ENCODE measurements at regions not wholly inside any gene's neighbourhood (a gene's known extent, or its start where the extent isn't known, plus 50 kb on each side); places are given as distances from the start of the nearest gene placed in this dataset.
"Not testable (repeated sequence)": the region's sequence is repeated elsewhere in the genome, so short reads cannot be mapped to it uniquely, and the experiment has no call there.

GRCh38 chr13:71303144-71303543 lies 563.9 kb downstream of the DACH1 start:
- no peak for DNase-seq

GRCh38 chr13:71300602-71301001 lies 566.4 kb downstream of the DACH1 start:
- DNase-seq, result no peak

GRCh38 chr13:71291842-71292146 lies 575.2 kb downstream of the DACH1 start:
- no peak for DNase-seq

GRCh38 chr13:71290963-71291841 lies 575.8 kb downstream of the DACH1 start:
- DNase-seq, result no peak

GRCh38 chr13:71289980-71290379 lies 577.0 kb downstream of the DACH1 start:
- DNase-seq, result not testable (repeated sequence)

GRCh38 chr13:71285700-71286099 lies 581.3 kb downstream of the DACH1 start:
- no peak for DNase-seq

- DNase-seq, result no peak
Observed at GRCh38 chr13:71278512-71278911, 588.5 kb downstream of the DACH1 start.

GRCh38 chr13:71274923-71275608 lies 591.9 kb downstream of the DACH1 start:
- no peak for DNase-seq

GRCh38 chr13:71261256-71261655 lies 605.7 kb downstream of the DACH1 start:
- no peak for DNase-seq

- DNase-seq, result no peak
Observed at GRCh38 chr13:71260246-71260645, 606.8 kb downstream of the DACH1 start.

- DNase-seq, result no peak
Observed at GRCh38 chr13:71255633-71256032, 611.4 kb downstream of the DACH1 start.

GRCh38 chr13:71254384-71254783 lies 612.6 kb downstream of the DACH1 start:
- no peak for DNase-seq

GRCh38 chr13:71252184-71252704 lies 614.8 kb downstream of the DACH1 start:
- no peak for DNase-seq

GRCh38 chr13:71251292-71251951 lies 615.6 kb downstream of the DACH1 start:
- DNase-seq, result no peak

GRCh38 chr13:71249011-71249410 lies 618.0 kb downstream of the DACH1 start:
- DNase-seq, result no peak

GRCh38 chr13:71244161-71244560 lies 622.8 kb downstream of the DACH1 start:
- DNase-seq, result no peak

GRCh38 chr13:71242201-71242600 lies 624.8 kb downstream of the DACH1 start:
- peak; percentile 67 to 70 for DNase-seq

GRCh38 chr13:71240911-71241310 lies 626.1 kb downstream of the DACH1 start:
- DNase-seq, result peak in 1 of 2 donors; percentile 36

GRCh38 chr13:71237332-71237731 lies 629.7 kb downstream of the DACH1 start:
- no peak for DNase-seq

GRCh38 chr13:71219698-71220415 lies 647.1 kb downstream of the DACH1 start:
- DNase-seq, result no peak

GRCh38 chr13:71218960-71219359 lies 648.0 kb downstream of the DACH1 start:
- DNase-seq, result no peak

GRCh38 chr13:71217827-71218226 lies 649.2 kb downstream of the DACH1 start:
- DNase-seq, result no peak

Measured in right lung (tissue), 2 donors.